Ovary (tissue), 7 donors: ENCODE measurements at regions not wholly inside any gene's neighbourhood (a gene's known extent, or its start where the extent isn't known, plus 50 kb on each side); places are given as distances from the start of the nearest gene placed in this dataset.

Experiments used
- DNase-seq, 5 donors: peaks; one replicate each; pipeline ENCODE4 v3.0.0-alpha.2; 2019 to 2020
- H3K27ac ChIP-seq, 2 donors: fragments of 200-600 bp; one replicate each; pipeline versions ENCODE4 v1.5.1 to v1.8.0; 2019 to 2022
- H3K27me3 ChIP-seq: fragments of 200-600 bp; one replicate; pipeline ENCODE4 v1.8.0; 2022
- H3K36me3 ChIP-seq: fragments of 200-600 bp; sonication (generic); one replicate; pipeline ENCODE4 v1.5.1; 2019
- H3K4me1 ChIP-seq: one replicate; pipeline ENCODE4 v1.8.1; 2013; ENCODE audit warnings: mild to moderate bottlenecking, moderate library complexity; ENCODE audit not compliant: insufficient read depth
- H3K4me3 ChIP-seq: fragments of 200-600 bp; sonication (generic); one replicate; pipeline ENCODE4 v1.5.1; 2017
- H3K9me3 ChIP-seq, 2 donors: fragments of 200-600 bp in 1 of 2; sonication (generic) in 1 of 2; one replicate each; pipeline versions ENCODE4 v1.5.1 to v1.8.1; 2013 to 2019; ENCODE audit warnings: mild to moderate bottlenecking in 1 of 2, moderate library complexity in 1 of 2
- EP300 ChIP-seq: sonication (generic); formaldehyde crosslinking; IDR thresholded peaks from one replicate; pipeline ENCODE4 v1.6.1; 2017; ENCODE audit warnings: antibody characterized with exemption
- POLR2A ChIP-seq: fragments of 450-650 bp; IDR thresholded peaks from one replicate; pipeline ENCODE4 v1.6.1; 2017; ENCODE audit warnings: antibody characterized with exemption, mild to moderate bottlenecking, moderate library complexity
- WGBS, 3 donors: extraction: QIAGEN DNeasy Blood & Tissue Kit in 1 of 3; methylation state at CpG; one replicate each; pipeline versions ENCODE4 v1.1.5 to v1.1.7; 2013 to 2017; 5-methylcytosine and 5-hydroxymethylcytosine counted together
- intact Hi-C, 4 donors: fragments of 100-400 bp; cut with DNase I; formaldehyde crosslinking; loops; one replicate each; pipeline versions ENCODE4 v1.11.0 to v1.15.1; 2022 to 2023
- TF ChIP-seq, protein P1 (sequence below), 3 donors: fragments of 450-650 bp in 2 of 3; fragments of 200-600 bp in 1 of 3; IDR thresholded peaks; one replicate each; pipeline versions ENCODE4 v1.5.1 to v1.8.0; 2016 to 2022; ENCODE audit warnings: antibody characterized with exemption in 3 of 3, mild to moderate bottlenecking in 1 of 3
- donor health status: DM: no; HTN: no; CAD: no; lungs with moderate emphysema.
- donor health status: DM: no; HTN: no; CAD: no.
- donor health status: Bipolar disorder and iron deficiency.
- donor health status: DM: no; HTN: no; CAD: no.
- donor health status: DM: yes; HTN: yes; CAD: no.

DNA sequence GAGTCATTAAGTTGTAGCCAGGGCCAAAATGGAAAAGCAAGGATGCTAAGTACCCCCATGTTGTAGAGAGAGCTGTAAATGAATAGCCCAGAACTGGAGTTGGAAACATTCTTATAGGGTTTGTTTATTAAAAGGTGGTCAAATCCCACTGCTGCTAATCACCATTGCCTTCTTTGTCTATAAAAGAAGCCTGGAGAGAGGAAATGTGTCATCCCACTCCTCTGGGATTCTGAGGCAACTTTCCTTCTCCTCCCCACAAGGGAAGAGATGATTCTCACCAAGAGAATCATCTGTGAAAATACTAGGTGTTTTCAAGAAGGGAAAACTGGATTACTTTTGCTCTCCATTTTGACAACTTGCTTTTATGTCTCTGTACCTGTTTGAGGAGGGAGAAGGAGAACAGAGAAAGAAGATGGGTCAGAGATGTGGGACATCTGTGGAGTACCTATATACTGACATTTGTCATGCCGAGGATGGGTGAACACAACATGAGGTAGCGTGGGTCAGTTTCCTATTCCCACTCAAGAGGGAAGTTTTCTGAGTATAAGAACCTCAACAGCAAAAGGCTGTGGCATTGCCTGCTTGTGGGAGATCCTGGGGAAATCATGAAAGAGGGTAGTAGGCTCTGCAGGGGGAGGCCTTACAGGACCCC lies 262.2 kb downstream of the KIF20B start:
- no peak for TF ChIP-seq EP300
- Histone ChIP-seq H3K36me3 (no peaks in the 10 kb centered on the region), H3K4me1 (no peaks in the 10 kb centered on the region), H3K9me3 (no peaks in the 10 kb centered on the region), H3K4me3 (no peak overlapping the region), H3K27me3 (no peaks in the 10 kb centered on the region), H3K27ac (no peak overlapping the region)
- DNase-seq = no peak
- WGBS, 3 donors = 84 to 91% (median 90%) methylated on average over 2 of the region's 2 CpGs
- intact Hi-C loops = no loop called here

DNA sequence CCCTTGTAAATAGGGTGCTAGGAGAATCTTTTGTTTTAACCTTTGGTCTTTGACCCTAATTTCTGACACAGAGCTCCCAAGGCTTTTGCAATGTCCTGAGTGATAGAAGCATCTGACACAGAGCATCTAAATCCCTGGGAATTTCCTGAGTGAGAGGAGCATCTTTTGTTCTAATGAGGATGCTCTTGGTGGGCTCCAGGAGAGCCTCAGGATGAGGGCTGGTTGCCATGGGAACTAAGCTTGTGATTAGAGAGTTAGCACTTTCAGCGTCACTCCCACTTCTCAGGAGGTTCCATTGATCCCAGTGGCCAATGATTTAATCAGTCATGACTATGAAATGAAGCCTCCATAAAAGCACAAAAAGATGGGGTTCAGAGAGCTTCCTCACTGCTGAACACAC lies 264.8 kb downstream of the KIF20B start:
- Histone ChIP-seq H3K36me3 (no peaks in the 10 kb centered on the region), H3K27ac (no peak overlapping the region), H3K4me1 (no peaks in the 10 kb centered on the region), H3K9me3 (no peaks in the 10 kb centered on the region), H3K27me3 (no peaks in the 10 kb centered on the region), H3K4me3 (no peak overlapping the region)
- intact Hi-C loops = no loop called here
- TF ChIP-seq EP300 = no peak
- no peak for TF ChIP-seq POLR2A
- TF ChIP-seq, protein P1, sequence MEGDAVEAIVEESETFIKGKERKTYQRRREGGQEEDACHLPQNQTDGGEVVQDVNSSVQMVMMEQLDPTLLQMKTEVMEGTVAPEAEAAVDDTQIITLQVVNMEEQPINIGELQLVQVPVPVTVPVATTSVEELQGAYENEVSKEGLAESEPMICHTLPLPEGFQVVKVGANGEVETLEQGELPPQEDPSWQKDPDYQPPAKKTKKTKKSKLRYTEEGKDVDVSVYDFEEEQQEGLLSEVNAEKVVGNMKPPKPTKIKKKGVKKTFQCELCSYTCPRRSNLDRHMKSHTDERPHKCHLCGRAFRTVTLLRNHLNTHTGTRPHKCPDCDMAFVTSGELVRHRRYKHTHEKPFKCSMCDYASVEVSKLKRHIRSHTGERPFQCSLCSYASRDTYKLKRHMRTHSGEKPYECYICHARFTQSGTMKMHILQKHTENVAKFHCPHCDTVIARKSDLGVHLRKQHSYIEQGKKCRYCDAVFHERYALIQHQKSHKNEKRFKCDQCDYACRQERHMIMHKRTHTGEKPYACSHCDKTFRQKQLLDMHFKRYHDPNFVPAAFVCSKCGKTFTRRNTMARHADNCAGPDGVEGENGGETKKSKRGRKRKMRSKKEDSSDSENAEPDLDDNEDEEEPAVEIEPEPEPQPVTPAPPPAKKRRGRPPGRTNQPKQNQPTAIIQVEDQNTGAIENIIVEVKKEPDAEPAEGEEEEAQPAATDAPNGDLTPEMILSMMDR (IDR thresholded peaks at IDR 0.05) = no peak
- no peak for DNase-seq
- 33 to 61% (median 51%) methylated on average over 1 of the region's 1 CpG for WGBS, 3 donors

DNA sequence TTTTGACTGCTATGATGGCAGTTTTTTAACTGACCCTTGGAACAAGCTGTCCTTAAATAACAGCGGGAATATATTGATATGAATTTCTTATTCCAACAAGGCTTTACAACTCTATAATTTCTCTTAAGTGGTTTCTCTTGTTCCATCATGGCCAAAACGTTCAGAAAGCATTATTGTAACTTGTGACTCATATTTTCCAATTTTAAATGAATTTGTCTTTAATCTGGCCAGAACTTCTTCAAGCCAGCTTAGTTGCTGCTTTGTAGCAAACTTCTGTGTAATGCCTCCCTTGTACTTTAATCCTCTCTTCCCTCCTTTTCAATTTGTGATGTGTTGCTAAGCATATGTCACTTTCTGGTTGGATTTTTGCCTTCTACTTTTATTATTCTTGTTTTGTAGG lies 271.9 kb downstream of the KIF20B start:
- 47 to 55% (median 53%) methylated on average over 2 of the region's 2 CpGs for WGBS, 3 donors
- intact Hi-C loops = no loop called here
- Histone ChIP-seq H3K27ac (no peak overlapping the region), H3K9me3 (no peaks in the 10 kb centered on the region), H3K36me3 (no peaks in the 10 kb centered on the region), H3K4me3 (no peak overlapping the region), H3K27me3 (no peaks in the 10 kb centered on the region), H3K4me1 (no peaks in the 10 kb centered on the region)
- TF ChIP-seq POLR2A (no peak), EP300 (no peak)
- TF ChIP-seq, protein P1 (IDR thresholded peaks at IDR 0.05) = no peak
- DNase-seq = no peak

DNA sequence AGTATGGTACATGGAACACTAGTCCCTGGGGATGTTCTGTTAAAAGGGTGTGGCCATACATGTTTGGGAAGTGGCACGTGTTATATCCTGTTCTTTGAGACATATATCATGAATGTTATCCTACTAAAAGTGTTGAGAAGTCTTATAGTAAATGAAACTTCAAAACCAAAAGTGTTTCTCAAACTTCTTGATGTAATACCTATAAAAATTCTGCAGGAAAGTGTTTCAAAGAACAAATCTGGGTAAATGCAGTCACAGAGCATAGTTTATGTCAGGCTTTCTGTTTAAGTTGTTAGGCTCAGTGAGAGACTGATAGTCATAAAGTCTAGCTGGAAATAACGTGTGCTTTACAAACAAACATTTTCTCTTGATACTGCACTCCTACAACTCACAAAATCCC lies 273.7 kb downstream of the KIF20B start:
- H3K36me3 ChIP-seq = no peaks in the 10 kb centered on the region
- WGBS, 3 donors = 16 to 41% (median 22%) methylated on average over 2 of the region's 2 CpGs
- no peak overlapping the region for H3K4me3 ChIP-seq
- H3K27me3 ChIP-seq = no peaks in the 10 kb centered on the region
- intact Hi-C loops = no loop called here
- TF ChIP-seq EP300 (no peak), POLR2A (no peak)
- TF ChIP-seq, protein P1 (IDR thresholded peaks at IDR 0.05) = no peak
- no peak for DNase-seq
- H3K27ac ChIP-seq = no peak overlapping the region
- H3K9me3 ChIP-seq = no peaks in the 10 kb centered on the region
- no peaks in the 10 kb centered on the region for H3K4me1 ChIP-seq

DNA sequence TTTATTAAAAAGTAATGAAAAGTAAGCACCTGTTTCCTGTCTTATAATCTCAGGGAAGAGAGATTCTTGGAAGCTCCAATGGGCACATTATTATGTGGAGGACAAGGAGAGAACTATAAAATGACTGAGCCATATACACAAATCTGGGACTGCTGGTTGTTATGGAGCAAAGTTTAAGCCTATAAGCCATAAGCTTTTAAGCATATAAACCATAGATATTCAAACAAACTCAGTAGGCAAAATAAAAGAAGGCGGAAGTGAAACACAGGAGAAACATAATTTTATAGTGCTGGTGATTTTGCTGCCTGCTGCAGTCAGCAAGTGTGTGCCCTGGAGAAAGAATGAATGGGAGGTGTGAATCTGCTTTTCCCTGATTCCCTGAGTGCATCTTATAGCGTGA lies 274.4 kb downstream of the KIF20B start:
- Histone ChIP-seq H3K4me3 (no peak overlapping the region), H3K9me3 (no peaks in the 10 kb centered on the region), H3K4me1 (no peaks in the 10 kb centered on the region), H3K27ac (no peak overlapping the region), H3K27me3 (no peaks in the 10 kb centered on the region), H3K36me3 (no peaks in the 10 kb centered on the region)
- no peak for DNase-seq
- 45 to 62% (median 58%) methylated on average over 2 of the region's 2 CpGs for WGBS, 3 donors
- intact Hi-C loops = no loop called here
- TF ChIP-seq POLR2A (no peak), EP300 (no peak)
- TF ChIP-seq, protein P1 (IDR thresholded peaks at IDR 0.05) = no peak
